GM13977 (cell line): ENCODE measurements at regions not wholly inside any gene's neighbourhood (a gene's known extent, or its start where the extent isn't known, plus 50 kb on each side); places are given as distances from the start of the nearest gene placed in this dataset.

Source experiments
- DNase-seq: peaks from one replicate; pipeline ENCODE4 v3.0.0; 2012; ENCODE audit warnings: low spot score
- CTCF ChIP-seq: IDR thresholded peaks from 2 replicates; pipeline ENCODE4 v1.5.1; 2012; ENCODE audit warnings: mild to moderate bottlenecking, control low read depth; ENCODE audit not compliant: insufficient read depth; ENCODE audit errors: extremely low read depth, missing control alignments
- in situ Hi-C: fragments of 300-500 bp; cut with MboI; formaldehyde crosslinking; loops from one replicate; pipeline ENCODE4 v1.12.0; 2022; ENCODE audit warnings: low sequenced_read_pairs, low pct_unique_long_range_greater_than_20kb, mixed read lengths, inconsistent platforms; ENCODE audit not compliant: unreplicated experiment

- no peak for DNase-seq
- in situ Hi-C loops = no loop called here
- TF ChIP-seq CTCF = no peak
Measured at GRCh38 chr5:79850941-79851340, 140.1 kb downstream of the MTX3 start.

GRCh38 chr5:79850316-79850822, 140.7 kb downstream of the MTX3 start:
- DNase-seq = no peak
- in situ Hi-C loops = no loop called here
- TF ChIP-seq CTCF = no peak

- TF ChIP-seq CTCF = no peak
- in situ Hi-C loops = no loop called here
- DNase-seq = no peak
Measured at GRCh38 chr5:79849486-79850315, 141.4 kb downstream of the MTX3 start.
